Neural crest cell (in vitro differentiated cells): ENCODE measurements at regions not wholly inside any gene's neighbourhood (a gene's known extent, or its start where the extent isn't known, plus 50 kb on each side); places are given as distances from the start of the nearest gene placed in this dataset.

Experiments
- DNase-seq: peaks from one replicate; pipeline ENCODE4 v3.0.0; 2021; ENCODE audit warnings: low read depth, mixed read lengths, low spot score
- H3K27ac Mint-ChIP-seq: one replicate; pipeline ENCODE4 v1.8.0; 2021; ENCODE audit warnings: mild to moderate bottlenecking, mixed read lengths; ENCODE audit not compliant: unreplicated experiment
- H3K27me3 Mint-ChIP-seq: 2 replicates; pipeline ENCODE4 v1.8.0; 2021; ENCODE audit warnings: low read depth, mild to moderate bottlenecking, mixed read lengths
- H3K36me3 Mint-ChIP-seq: 2 replicates; pipeline ENCODE4 v1.8.0; 2021; ENCODE audit warnings: low read depth, mild to moderate bottlenecking, mixed read lengths
- H3K4me1 Mint-ChIP-seq: 2 replicates; pipeline ENCODE4 v1.8.0; 2021; ENCODE audit warnings: mixed read lengths
- H3K4me3 Mint-ChIP-seq: one replicate; pipeline ENCODE4 v1.8.0; 2021; ENCODE audit warnings: mild to moderate bottlenecking, mixed read lengths
- H3K9me3 Mint-ChIP-seq: 2 replicates; pipeline ENCODE4 v1.8.0; 2021; ENCODE audit warnings: mixed read lengths
- TF ChIP-seq, protein P1 (sequence below): fragments of 200-600 bp; sonication (generic); conservative IDR thresholded peaks from 2 replicates; pipeline ENCODE4 v1.5.0; 2021; ENCODE audit warnings: antibody characterized with exemption, mild to moderate bottlenecking

DNA sequence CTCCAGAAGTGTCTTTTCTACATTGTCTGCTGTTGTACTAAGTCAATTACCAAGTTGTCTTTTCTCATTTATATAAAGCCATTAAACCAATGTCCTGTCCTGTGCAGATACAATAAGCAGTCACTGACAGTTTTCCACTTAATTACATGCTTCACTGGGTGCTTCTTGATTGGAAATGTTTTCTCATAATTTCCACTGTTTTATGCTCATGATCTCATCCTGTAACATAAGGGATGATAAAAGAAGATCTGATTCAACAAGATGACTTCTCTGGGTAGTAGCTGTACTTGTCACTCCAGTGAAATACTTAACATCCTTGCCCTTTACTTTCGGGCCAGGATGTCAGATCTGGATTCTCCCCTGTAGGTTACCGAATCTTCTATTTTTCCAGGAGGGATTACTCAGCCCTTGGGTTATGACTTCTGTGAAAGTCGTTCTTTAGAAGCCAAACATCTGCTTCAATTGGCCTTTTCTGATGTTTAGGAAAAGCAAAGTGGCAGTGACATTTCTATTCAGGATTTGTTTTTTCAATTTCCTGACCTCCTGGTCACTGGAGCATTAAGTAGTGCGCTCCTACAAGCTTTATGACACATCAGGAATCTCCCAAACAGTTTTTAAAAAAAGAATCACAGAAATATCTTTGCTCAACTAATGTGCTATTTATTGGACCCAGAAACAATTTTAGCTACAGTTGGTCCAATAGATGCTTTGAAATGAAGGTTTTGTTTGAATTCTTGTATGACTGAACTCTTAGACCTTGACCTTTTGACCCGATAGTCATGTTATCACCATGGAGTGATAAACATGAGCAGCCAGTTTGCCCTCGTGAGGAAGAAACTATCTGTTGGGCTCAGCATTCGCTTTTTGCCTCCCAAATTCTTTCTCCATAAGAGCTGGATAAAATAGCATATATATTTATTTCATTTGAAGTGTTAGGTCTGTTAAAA lies 234.5 kb upstream of the SSTR1 start:
- no peak for DNase-seq
- Mint-ChIP-seq H3K4me3 (no peak overlapping the region), H3K27me3 (peaks cover 3% of the 10 kb centered on the region), H3K27ac (no peak overlapping the region), H3K9me3 (peaks cover 2% of the 10 kb centered on the region), H3K4me1 (peaks cover 10% of the 10 kb centered on the region), H3K36me3 (no peaks in the 10 kb centered on the region)
- TF ChIP-seq, protein P1, sequence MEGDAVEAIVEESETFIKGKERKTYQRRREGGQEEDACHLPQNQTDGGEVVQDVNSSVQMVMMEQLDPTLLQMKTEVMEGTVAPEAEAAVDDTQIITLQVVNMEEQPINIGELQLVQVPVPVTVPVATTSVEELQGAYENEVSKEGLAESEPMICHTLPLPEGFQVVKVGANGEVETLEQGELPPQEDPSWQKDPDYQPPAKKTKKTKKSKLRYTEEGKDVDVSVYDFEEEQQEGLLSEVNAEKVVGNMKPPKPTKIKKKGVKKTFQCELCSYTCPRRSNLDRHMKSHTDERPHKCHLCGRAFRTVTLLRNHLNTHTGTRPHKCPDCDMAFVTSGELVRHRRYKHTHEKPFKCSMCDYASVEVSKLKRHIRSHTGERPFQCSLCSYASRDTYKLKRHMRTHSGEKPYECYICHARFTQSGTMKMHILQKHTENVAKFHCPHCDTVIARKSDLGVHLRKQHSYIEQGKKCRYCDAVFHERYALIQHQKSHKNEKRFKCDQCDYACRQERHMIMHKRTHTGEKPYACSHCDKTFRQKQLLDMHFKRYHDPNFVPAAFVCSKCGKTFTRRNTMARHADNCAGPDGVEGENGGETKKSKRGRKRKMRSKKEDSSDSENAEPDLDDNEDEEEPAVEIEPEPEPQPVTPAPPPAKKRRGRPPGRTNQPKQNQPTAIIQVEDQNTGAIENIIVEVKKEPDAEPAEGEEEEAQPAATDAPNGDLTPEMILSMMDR, result no peak

DNA sequence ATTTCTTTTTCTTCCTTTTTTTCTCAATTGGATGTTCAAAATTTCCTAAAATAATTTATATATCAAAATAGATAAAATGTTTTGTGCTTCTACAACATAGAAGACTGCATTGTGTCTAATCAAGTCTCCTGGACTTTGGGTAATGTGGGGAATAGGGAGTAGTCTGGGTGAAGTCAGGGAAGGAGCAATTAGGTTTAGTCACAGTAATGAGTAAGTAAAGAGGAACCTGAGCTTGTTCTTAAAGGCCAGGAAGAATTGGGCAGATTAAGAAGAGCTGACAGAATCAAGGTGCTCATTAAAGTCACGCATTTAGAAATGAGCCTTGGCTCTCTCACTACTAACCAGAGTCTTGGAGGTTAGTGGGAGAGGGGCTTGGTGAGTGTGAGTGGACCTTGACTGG lies 233.3 kb upstream of the SSTR1 start:
- H3K27ac Mint-ChIP-seq, result no peak overlapping the region
- H3K27me3 Mint-ChIP-seq, result peaks cover 3% of the 10 kb centered on the region
- no peak for DNase-seq
- H3K4me1 Mint-ChIP-seq, result peaks cover 10% of the 10 kb centered on the region
- H3K9me3 Mint-ChIP-seq, result peaks cover 2% of the 10 kb centered on the region
- no peaks in the 10 kb centered on the region for H3K36me3 Mint-ChIP-seq
- TF ChIP-seq, protein P1, result no peak
- no peak overlapping the region for H3K4me3 Mint-ChIP-seq

DNA sequence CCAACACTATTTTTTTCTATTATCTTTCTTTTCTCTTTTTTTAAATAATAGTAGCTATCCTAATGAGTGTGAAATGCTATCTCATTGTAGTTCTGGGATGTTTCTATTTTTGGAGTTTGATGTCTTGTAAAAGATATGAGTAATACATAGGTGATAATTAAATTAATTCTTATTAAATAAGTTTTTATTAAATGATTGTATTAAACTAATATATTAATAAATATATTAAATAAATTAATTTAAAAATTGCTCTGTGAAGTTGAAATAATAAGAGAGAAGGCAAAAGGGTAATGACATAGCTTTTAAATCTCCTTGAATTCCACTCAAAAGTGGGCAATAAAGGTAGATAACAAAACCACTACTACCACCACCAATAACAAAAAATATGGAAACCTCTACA lies 230.2 kb upstream of the SSTR1 start:
- no peak for DNase-seq
- Mint-ChIP-seq H3K4me1 (peaks cover 10% of the 10 kb centered on the region), H3K27ac (no peak overlapping the region), H3K9me3 (peaks cover 11% of the 10 kb centered on the region), H3K27me3 (peaks cover 3% of the 10 kb centered on the region), H3K36me3 (peaks cover 3% of the 10 kb centered on the region), H3K4me3 (no peak overlapping the region)
- TF ChIP-seq, protein P1, result no peak

DNA sequence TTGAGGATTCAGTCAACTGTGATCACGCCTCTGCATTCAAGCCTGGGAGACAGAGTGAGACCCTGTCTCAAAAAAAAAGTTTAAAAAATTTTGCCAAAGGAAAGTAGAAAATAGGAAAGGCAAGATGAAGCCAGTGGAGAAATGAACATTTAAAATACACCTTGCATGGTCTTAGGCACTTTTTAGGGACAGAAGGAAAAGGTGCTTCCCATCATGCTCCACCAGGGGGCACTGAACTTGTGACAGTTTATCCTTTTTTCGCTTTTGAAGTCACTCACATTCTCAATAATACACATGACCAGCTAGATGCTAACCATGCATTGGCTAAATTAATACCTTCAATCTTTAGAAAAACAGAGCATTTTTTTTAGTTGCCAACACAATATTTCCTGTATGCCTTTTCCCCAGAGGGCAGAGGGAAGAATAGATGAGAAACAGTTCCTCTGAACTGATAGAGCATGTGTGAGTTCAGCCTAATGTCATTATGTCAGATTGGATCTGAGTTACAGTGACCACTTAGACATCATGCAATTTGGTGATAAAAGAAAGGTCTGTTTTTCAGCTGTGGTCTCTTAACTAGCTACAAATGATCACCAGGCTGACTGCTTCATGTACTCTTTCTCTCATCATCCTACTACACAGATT lies 221.8 kb upstream of the SSTR1 start:
- Mint-ChIP-seq H3K4me3 (no peak overlapping the region), H3K27ac (no peak overlapping the region), H3K27me3 (peaks cover 9% of the 10 kb centered on the region), H3K4me1 (no peaks in the 10 kb centered on the region), H3K36me3 (peaks cover 3% of the 10 kb centered on the region), H3K9me3 (peaks cover 6% of the 10 kb centered on the region)
- peak; percentile 31 for DNase-seq
- TF ChIP-seq, protein P1, result peak; percentile 82

DNA sequence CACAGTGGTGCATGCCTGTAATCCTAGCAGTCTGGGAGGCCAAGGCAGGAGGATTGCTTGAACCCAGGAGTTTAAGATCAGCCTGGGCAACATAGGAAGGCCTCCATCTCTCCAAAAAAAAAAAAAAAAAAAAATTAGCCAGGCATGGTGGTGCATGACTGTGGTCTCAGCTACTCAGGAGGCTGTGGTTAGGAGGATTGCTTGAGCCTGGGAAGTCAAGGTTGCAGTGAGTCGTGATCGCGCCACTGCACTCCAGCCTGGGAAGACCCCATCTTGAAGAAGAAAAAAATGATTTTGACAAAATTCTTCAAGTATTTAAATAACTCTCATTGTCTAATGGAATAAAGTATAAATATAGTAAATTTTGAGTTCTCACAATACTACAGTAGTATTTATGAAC lies 219.2 kb upstream of the SSTR1 start:
- peaks cover 6% of the 10 kb centered on the region for H3K27me3 Mint-ChIP-seq
- no peak overlapping the region for H3K27ac Mint-ChIP-seq
- H3K4me3 Mint-ChIP-seq, result no peak overlapping the region
- H3K36me3 Mint-ChIP-seq, result no peaks in the 10 kb centered on the region
- no peaks in the 10 kb centered on the region for H3K4me1 Mint-ChIP-seq
- no peak for DNase-seq
- H3K9me3 Mint-ChIP-seq, result no peaks in the 10 kb centered on the region
- TF ChIP-seq, protein P1, result no peak
